Neural cell (in vitro differentiated cells): ENCODE measurements at regions not wholly inside any gene's neighbourhood (a gene's known extent, or its start where the extent isn't known, plus 50 kb on each side); places are given as distances from the start of the nearest gene placed in this dataset.

ENCODE experiments used
- H2AFZ ChIP-seq: fragments of 200-600, 300-800 bp; sonication (generic), shearing (Covaris generic); 2 replicates; pipeline ENCODE4 v1.6.0; 2014; ENCODE audit warnings: low read depth, mild to moderate bottlenecking, antibody characterized with exemption, low read length, moderate library complexity
- H3F3A ChIP-seq: fragments of 200-600 bp; shearing (Covaris generic); 2 replicates; pipeline ENCODE4 v1.6.1; 2016; ENCODE audit warnings: mild to moderate bottlenecking, moderate library complexity, mixed read lengths, antibody characterized with exemption, low read length; ENCODE audit not compliant: insufficient read depth, poor library complexity, severe bottlenecking
- H3K27ac ChIP-seq: fragments of 200-600, 300-800 bp; sonication (generic), shearing (Covaris generic); 2 replicates; pipeline ENCODE4 v1.5.1; 2014; ENCODE audit warnings: mild to moderate bottlenecking, low read length, moderate library complexity
- H3K27me3 ChIP-seq: fragments of 300-800, 200-600 bp; sonication (generic), shearing (Covaris generic); 2 replicates; pipeline ENCODE4 v1.6.0; 2014; ENCODE audit warnings: mild to moderate bottlenecking, low read depth, low read length, moderate library complexity; ENCODE audit not compliant: insufficient read depth
- H3K36me3 ChIP-seq: fragments of 300-800, 200-600 bp; sonication (generic), shearing (Covaris generic); 2 replicates; pipeline ENCODE4 v1.5.1; 2014; ENCODE audit warnings: mild to moderate bottlenecking, antibody characterized with exemption, low read length, moderate library complexity; ENCODE audit not compliant: insufficient read depth
- H3K4me2 ChIP-seq: fragments of 300-800, 200-600 bp; sonication (generic), shearing (Covaris generic); 2 replicates; pipeline ENCODE4 v1.6.0; 2014; ENCODE audit warnings: mild to moderate bottlenecking, low read length
- H3K4me3 ChIP-seq: fragments of 300-800, 200-600 bp; sonication (generic), shearing (Covaris generic); 2 replicates; pipeline ENCODE4 v1.5.1; 2014; ENCODE audit warnings: mild to moderate bottlenecking, low read length, moderate library complexity
- H3K79me2 ChIP-seq: fragments of 200-600 bp; shearing (Covaris generic); replicated peaks from 2 replicates; pipeline ENCODE4 v1.6.0; 2014; ENCODE audit warnings: mild to moderate bottlenecking, low read length, moderate library complexity; ENCODE audit not compliant: insufficient read depth
- H3K9ac ChIP-seq: fragments of 300-800, 200-600 bp; sonication (generic), shearing (Covaris generic); 2 replicates; pipeline ENCODE4 v1.6.1; 2016; ENCODE audit warnings: mild to moderate bottlenecking, low read length, mixed read lengths
- H3K9me2 ChIP-seq: fragments of 200-600 bp; shearing (Covaris generic); 2 replicates; pipeline ENCODE4 v1.6.1; 2016; ENCODE audit warnings: mild to moderate bottlenecking, low read length, mixed read lengths; ENCODE audit not compliant: insufficient read depth
- H3K9me3 ChIP-seq: fragments of 200-600, 300-800 bp; sonication (generic), shearing (Covaris generic); 2 replicates; pipeline ENCODE4 v1.6.1; 2016; ENCODE audit warnings: mild to moderate bottlenecking, mixed run types, low read length, moderate library complexity, mixed read lengths
- H4K20me1 ChIP-seq: fragments of 200-600 bp; shearing (Covaris generic); 2 replicates; pipeline ENCODE4 v1.6.1; 2016; ENCODE audit warnings: mild to moderate bottlenecking, mixed run types; ENCODE audit not compliant: insufficient read depth
- EP300 ChIP-seq: fragments of 450-650 bp; conservative IDR thresholded peaks from 2 replicates; pipeline ENCODE4 v1.6.1; 2014; ENCODE audit warnings: antibody characterized with exemption, mild to moderate bottlenecking, moderate library complexity; ENCODE audit not compliant: poor library complexity, severe bottlenecking
- EZH2 ChIP-seq: fragments of 200-600, 300-800 bp; shearing (Covaris generic), sonication (generic); IDR thresholded peaks from 2 replicates; pipeline ENCODE4 v1.6.1; 2014; ENCODE audit warnings: antibody characterized with exemption, low read length, borderline replicate concordance, mild to moderate bottlenecking; ENCODE audit not compliant: insufficient read depth, poor library complexity, severe bottlenecking
- MXI1 ChIP-seq: fragments of 450-650 bp; conservative IDR thresholded peaks from 2 replicates; pipeline ENCODE4 v1.6.1; 2014; ENCODE audit warnings: antibody characterized with exemption, mild to moderate bottlenecking; ENCODE audit not compliant: poor library complexity, severe bottlenecking
- POLR2AphosphoS5 ChIP-seq: IDR thresholded peaks from 2 replicates; pipeline ENCODE4 v1.6.1; 2012
- RAD21 ChIP-seq: fragments of 450-650 bp; conservative IDR thresholded peaks from 2 replicates; pipeline ENCODE4 v1.6.1; 2014; ENCODE audit warnings: antibody characterized with exemption, mild to moderate bottlenecking, moderate library complexity
- SMC3 ChIP-seq: fragments of 450-650 bp; conservative IDR thresholded peaks from 2 replicates; pipeline ENCODE4 v1.6.1; 2014; ENCODE audit warnings: antibody characterized with exemption, mild to moderate bottlenecking, moderate library complexity; ENCODE audit not compliant: poor library complexity
- TAF1 ChIP-seq: IDR thresholded peaks from 2 replicates; pipeline ENCODE4 v1.6.1; 2012; ENCODE audit warnings: low read depth
- TF ChIP-seq, protein P1 (sequence below): fragments of 450-650 bp; IDR thresholded peaks from 2 replicates; pipeline ENCODE4 v1.5.1; 2014; ENCODE audit warnings: antibody characterized with exemption, mild to moderate bottlenecking, moderate library complexity; ENCODE audit not compliant: poor library complexity, severe bottlenecking
- TF ChIP-seq, protein P2 (sequence below): IDR thresholded peaks from 2 replicates; pipeline ENCODE4 v1.6.1; 2012; ENCODE audit warnings: borderline replicate concordance

DNA sequence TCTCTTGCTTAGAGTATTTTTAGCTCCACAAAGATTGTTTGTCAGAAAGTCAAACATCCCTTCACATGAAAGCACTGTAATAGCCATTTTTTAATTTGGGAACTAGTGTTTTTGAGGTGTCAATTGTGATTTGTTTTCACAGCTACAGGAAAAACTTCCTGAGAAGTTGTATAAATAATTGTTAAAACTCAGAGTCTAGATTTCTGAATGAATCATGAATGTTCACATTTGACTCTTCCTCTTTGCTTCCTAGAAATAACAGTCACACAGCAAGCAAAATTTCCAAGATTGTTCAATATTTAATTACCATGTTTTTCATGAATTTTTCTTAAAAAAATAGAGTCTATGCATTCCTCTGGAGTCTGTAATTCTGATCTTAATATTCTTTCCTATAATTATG lies 156.9 kb upstream of the SLC7A11 start:
- TF ChIP-seq EP300 (no peak), POLR2AphosphoS5 (no peak), TAF1 (no peak), EZH2 (no peak), SMC3 (no peak), RAD21 (no peak), MXI1 (no peak)
- TF ChIP-seq, protein P1, sequence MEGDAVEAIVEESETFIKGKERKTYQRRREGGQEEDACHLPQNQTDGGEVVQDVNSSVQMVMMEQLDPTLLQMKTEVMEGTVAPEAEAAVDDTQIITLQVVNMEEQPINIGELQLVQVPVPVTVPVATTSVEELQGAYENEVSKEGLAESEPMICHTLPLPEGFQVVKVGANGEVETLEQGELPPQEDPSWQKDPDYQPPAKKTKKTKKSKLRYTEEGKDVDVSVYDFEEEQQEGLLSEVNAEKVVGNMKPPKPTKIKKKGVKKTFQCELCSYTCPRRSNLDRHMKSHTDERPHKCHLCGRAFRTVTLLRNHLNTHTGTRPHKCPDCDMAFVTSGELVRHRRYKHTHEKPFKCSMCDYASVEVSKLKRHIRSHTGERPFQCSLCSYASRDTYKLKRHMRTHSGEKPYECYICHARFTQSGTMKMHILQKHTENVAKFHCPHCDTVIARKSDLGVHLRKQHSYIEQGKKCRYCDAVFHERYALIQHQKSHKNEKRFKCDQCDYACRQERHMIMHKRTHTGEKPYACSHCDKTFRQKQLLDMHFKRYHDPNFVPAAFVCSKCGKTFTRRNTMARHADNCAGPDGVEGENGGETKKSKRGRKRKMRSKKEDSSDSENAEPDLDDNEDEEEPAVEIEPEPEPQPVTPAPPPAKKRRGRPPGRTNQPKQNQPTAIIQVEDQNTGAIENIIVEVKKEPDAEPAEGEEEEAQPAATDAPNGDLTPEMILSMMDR, result no peak
- TF ChIP-seq, protein P2, sequence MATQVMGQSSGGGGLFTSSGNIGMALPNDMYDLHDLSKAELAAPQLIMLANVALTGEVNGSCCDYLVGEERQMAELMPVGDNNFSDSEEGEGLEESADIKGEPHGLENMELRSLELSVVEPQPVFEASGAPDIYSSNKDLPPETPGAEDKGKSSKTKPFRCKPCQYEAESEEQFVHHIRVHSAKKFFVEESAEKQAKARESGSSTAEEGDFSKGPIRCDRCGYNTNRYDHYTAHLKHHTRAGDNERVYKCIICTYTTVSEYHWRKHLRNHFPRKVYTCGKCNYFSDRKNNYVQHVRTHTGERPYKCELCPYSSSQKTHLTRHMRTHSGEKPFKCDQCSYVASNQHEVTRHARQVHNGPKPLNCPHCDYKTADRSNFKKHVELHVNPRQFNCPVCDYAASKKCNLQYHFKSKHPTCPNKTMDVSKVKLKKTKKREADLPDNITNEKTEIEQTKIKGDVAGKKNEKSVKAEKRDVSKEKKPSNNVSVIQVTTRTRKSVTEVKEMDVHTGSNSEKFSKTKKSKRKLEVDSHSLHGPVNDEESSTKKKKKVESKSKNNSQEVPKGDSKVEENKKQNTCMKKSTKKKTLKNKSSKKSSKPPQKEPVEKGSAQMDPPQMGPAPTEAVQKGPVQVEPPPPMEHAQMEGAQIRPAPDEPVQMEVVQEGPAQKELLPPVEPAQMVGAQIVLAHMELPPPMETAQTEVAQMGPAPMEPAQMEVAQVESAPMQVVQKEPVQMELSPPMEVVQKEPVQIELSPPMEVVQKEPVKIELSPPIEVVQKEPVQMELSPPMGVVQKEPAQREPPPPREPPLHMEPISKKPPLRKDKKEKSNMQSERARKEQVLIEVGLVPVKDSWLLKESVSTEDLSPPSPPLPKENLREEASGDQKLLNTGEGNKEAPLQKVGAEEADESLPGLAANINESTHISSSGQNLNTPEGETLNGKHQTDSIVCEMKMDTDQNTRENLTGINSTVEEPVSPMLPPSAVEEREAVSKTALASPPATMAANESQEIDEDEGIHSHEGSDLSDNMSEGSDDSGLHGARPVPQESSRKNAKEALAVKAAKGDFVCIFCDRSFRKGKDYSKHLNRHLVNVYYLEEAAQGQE, result no peak
- H3K36me3 ChIP-seq, result no peaks in the 10 kb centered on the region
- H3K27ac ChIP-seq, result no peak overlapping the region
- H2AFZ ChIP-seq, result no peak overlapping the region
- no peaks in the 10 kb centered on the region for H3K79me2 ChIP-seq
- no peak overlapping the region for H3K9ac ChIP-seq
- no peak overlapping the region for H3K4me2 ChIP-seq
- H3F3A ChIP-seq, result no peaks in the 10 kb centered on the region
- H3K27me3 ChIP-seq, result no peaks in the 10 kb centered on the region
- no peaks in the 10 kb centered on the region for H4K20me1 ChIP-seq
- no peak overlapping the region for H3K4me3 ChIP-seq
- H3K9me3 ChIP-seq, result no peaks in the 10 kb centered on the region
- H3K9me2 ChIP-seq, result no peaks in the 10 kb centered on the region

DNA sequence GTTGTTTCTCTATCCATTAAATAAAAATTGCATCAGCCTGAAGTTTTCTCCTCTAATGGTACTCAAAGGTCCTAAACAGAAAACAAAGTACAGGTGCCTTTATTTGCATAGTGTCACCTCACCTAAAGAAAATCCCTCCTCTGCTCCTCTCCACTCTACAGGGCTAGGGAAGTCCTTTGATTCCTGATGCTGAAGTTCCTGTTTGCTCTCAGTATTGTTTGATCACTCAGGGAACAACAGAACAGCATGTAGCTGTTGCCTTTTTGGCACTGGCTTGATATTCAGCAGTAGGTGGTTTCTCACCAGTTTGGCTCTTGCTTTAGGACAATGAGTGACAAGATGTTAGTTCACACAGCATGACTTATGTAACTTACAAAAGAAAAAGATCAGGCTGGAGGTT lies 156.2 kb upstream of the SLC7A11 start:
- Histone ChIP-seq H3K36me3 (no peaks in the 10 kb centered on the region), H3K79me2 (no peaks in the 10 kb centered on the region), H3K27me3 (no peaks in the 10 kb centered on the region), H2AFZ (no peak overlapping the region), H3K4me3 (no peak overlapping the region), H3K9me2 (no peaks in the 10 kb centered on the region), H3K4me2 (no peak overlapping the region), H3F3A (no peaks in the 10 kb centered on the region), H3K9me3 (no peaks in the 10 kb centered on the region), H3K9ac (no peak overlapping the region), H3K27ac (no peak overlapping the region), H4K20me1 (no peaks in the 10 kb centered on the region)
- TF ChIP-seq, protein P1, result no peak
- TF ChIP-seq POLR2AphosphoS5 (no peak), RAD21 (no peak)
- TF ChIP-seq, protein P2, result no peak
